ENCODE measurements at regions not wholly inside any gene's neighbourhood (a gene's known extent, or its start where the extent isn't known, plus 50 kb on each side); places are given as distances from the start of the nearest gene placed in this dataset.

DNA sequence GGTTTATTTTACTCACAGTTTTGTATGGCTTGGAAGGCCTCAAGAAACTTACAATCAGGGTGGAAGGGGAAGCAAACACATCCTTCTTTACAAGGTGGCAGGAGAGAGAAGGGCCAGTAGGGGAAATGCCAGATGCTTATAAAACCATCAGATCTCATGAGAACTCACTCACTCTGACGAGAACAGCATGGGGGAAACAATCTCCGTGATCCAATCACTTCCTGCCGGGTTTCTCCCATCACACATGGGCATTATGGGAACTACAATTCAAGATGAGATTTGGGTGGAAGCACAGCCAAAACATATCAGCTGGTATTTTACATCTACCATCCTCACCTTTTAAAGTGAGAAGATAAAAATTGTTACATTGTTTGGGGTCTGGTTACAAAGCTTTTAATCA is 427.9 kb upstream of the CDH7 start:
- no peak for DNase-seq
- ChIA-PET CTCF (no interaction called here), POLR2A (no interaction called here)
- Mint-ChIP-seq H3K9me3 (no peaks in the 10 kb centered on the region), H3K27me3 (no peaks in the 10 kb centered on the region), H3K4me1 (no peaks in the 10 kb centered on the region), H3K4me3 (no peak overlapping the region), H3K36me3 (ENCODE audit: low read depth) (no peaks in the 10 kb centered on the region), H3K27ac (no peak overlapping the region)
- intact Hi-C loops (cut with micrococcal nuclease) = no loop called here
- TF ChIP-seq, protein P1, sequence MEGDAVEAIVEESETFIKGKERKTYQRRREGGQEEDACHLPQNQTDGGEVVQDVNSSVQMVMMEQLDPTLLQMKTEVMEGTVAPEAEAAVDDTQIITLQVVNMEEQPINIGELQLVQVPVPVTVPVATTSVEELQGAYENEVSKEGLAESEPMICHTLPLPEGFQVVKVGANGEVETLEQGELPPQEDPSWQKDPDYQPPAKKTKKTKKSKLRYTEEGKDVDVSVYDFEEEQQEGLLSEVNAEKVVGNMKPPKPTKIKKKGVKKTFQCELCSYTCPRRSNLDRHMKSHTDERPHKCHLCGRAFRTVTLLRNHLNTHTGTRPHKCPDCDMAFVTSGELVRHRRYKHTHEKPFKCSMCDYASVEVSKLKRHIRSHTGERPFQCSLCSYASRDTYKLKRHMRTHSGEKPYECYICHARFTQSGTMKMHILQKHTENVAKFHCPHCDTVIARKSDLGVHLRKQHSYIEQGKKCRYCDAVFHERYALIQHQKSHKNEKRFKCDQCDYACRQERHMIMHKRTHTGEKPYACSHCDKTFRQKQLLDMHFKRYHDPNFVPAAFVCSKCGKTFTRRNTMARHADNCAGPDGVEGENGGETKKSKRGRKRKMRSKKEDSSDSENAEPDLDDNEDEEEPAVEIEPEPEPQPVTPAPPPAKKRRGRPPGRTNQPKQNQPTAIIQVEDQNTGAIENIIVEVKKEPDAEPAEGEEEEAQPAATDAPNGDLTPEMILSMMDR (IDR thresholded peaks at IDR 0.05) = no peak
- no peak for ATAC-seq (ENCODE audit: low read depth)

DNA sequence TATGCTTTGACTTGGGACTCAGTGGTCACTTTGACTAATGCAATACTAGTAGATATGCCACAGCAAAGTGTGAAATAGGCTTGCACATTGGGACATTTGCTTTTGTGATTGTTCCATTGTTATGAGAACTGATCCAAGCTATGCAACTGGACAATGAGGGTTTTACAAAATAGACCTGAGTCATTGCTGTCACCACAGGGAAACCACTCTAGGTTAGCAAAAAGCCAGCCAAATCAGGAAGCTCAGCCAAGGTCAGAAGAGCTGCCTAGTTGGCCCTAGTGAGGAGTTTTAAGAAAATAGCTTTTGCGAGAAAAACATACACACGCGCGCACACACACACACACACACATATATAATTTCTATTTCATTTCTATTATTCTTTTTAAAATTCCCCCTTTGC is 452.4 kb upstream of the CDH7 start:
- no peaks in the 10 kb centered on the region for H3K4me1 Mint-ChIP-seq
- no peak for DNase-seq
- no peak overlapping the region for H3K27ac Mint-ChIP-seq
- POLR2A ChIA-PET = no interaction called here
- no peak overlapping the region for H3K4me3 Mint-ChIP-seq
- no peaks in the 10 kb centered on the region for H3K27me3 Mint-ChIP-seq
- TF ChIP-seq, protein P1 (IDR thresholded peaks at IDR 0.05) = no peak
- peaks cover 2% of the 10 kb centered on the region for H3K9me3 Mint-ChIP-seq
- ATAC-seq (ENCODE audit: low read depth) = no peak
- CTCF ChIA-PET = no interaction called here
- intact Hi-C loops (cut with micrococcal nuclease) = no loop called here
- no peaks in the 10 kb centered on the region for H3K36me3 Mint-ChIP-seq (ENCODE audit: low read depth)

DNA sequence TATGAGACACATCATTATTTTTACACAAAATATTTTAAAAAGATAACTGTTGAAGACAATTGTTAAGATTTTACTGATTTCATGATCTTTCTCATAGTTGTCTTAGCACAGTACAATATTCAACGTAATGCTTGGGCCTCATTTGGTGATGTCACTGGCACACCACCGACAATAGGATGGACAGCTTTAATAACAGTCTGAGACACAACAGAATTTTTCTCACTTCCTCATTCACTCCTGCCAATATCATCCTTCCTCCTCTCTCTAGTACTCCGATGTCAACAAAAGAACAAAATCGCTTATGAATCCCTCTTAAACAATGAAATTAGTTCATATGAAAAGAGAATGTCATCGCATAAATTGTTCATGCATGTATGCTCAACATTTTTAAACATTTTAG is 461.9 kb upstream of the CDH7 start:
- CTCF ChIA-PET = no interaction called here
- Mint-ChIP-seq H3K9me3 (peaks cover 2% of the 10 kb centered on the region), H3K27me3 (no peaks in the 10 kb centered on the region), H3K27ac (no peak overlapping the region), H3K4me3 (no peak overlapping the region), H3K4me1 (no peaks in the 10 kb centered on the region), H3K36me3 (ENCODE audit: low read depth) (no peaks in the 10 kb centered on the region)
- DNase-seq (no peak), ATAC-seq (ENCODE audit: low read depth) (no peak)
- POLR2A ChIA-PET = no interaction called here
- TF ChIP-seq, protein P1 (IDR thresholded peaks at IDR 0.05) = no peak
- intact Hi-C loops (cut with micrococcal nuclease) = no loop called here

DNA sequence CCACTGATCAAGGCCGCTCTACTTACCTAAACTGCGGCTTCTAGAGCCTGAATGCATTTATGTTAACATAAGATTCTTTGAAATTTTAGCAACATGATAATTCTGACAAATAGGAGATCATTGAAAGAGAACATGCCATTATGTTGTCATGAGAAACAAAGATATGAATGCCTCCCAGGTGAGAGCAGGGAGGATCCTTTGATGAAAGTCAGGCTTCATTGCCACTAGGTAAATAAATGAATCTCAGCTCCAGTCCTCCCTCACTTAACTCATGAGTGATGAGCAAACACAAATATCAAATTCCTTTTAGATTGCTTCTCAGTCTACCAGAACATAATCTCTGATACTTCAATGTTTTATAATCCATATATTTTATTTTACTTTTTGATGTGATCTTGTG is 463.2 kb upstream of the CDH7 start:
- ChIA-PET POLR2A (no interaction called here), CTCF (no interaction called here)
- TF ChIP-seq, protein P1 (IDR thresholded peaks at IDR 0.05) = no peak
- H3K4me1 Mint-ChIP-seq = no peaks in the 10 kb centered on the region
- H3K27me3 Mint-ChIP-seq = no peaks in the 10 kb centered on the region
- no peak overlapping the region for H3K27ac Mint-ChIP-seq
- peaks cover 2% of the 10 kb centered on the region for H3K9me3 Mint-ChIP-seq
- no peak overlapping the region for H3K4me3 Mint-ChIP-seq
- intact Hi-C loops (cut with micrococcal nuclease) = no loop called here
- DNase-seq = no peak
- no peak for ATAC-seq (ENCODE audit: low read depth)
- H3K36me3 Mint-ChIP-seq (ENCODE audit: low read depth) = no peaks in the 10 kb centered on the region

DNA sequence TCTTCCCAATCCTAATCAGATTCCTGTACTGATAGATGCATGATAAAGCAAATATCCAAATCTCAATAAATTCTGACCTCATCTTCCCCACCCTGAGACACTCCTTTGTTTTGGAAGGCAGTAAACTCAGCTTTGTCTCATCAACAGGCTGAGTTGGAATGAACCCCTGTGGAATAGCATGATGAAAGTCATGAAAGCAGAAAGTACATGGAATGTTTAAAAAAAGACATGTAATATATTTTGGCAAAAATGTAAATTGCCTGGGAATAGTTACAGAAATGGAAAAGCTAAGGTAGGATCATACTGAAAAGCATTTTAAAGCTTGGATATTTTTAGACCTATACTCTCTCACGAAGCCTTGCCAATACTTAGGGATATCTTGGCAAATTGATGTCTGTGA is 468.7 kb upstream of the CDH7 start:
- DNase-seq (no peak), ATAC-seq (ENCODE audit: low read depth) (no peak)
- intact Hi-C loops (cut with micrococcal nuclease) = no loop called here
- H3K27ac Mint-ChIP-seq = no peak overlapping the region
- no peaks in the 10 kb centered on the region for H3K36me3 Mint-ChIP-seq (ENCODE audit: low read depth)
- peaks cover 5% of the 10 kb centered on the region for H3K9me3 Mint-ChIP-seq
- TF ChIP-seq, protein P1 (IDR thresholded peaks at IDR 0.05) = no peak
- no peaks in the 10 kb centered on the region for H3K4me1 Mint-ChIP-seq
- no peaks in the 10 kb centered on the region for H3K27me3 Mint-ChIP-seq
- no peak overlapping the region for H3K4me3 Mint-ChIP-seq
- CTCF ChIA-PET = no interaction called here
- POLR2A ChIA-PET = no interaction called here
